B cell (primary cell): ENCODE measurements at regions not wholly inside any gene's neighbourhood (a gene's known extent, or its start where the extent isn't known, plus 50 kb on each side); places are given as distances from the start of the nearest gene placed in this dataset.

ENCODE experiments used
- ATAC-seq: fragments of 200-7000 bp; cut with Tn5 transposase; one replicate; pipeline ENCODE4 v1.10.0; 2021; ENCODE audit warnings: low read depth, mild to moderate bottlenecking, moderate number of reproducible peaks, moderate library complexity
- CTCF ChIA-PET: fragments of 350-600 bp; sonication (Branson Sonifier 250); formaldehyde crosslinking; loops from one replicate; lab custom pipeline; 2021; ENCODE audit warnings: antibody characterized with exemption, inconsistent platforms; lab: Charles Lee
- POLR2A ChIA-PET: fragments of 350-600 bp; sonication (Branson Sonifier 250); formaldehyde crosslinking; loops from one replicate; lab custom pipeline; 2021; ENCODE audit warnings: antibody characterized with exemption; lab: Charles Lee
- DNase-seq: peaks from one replicate; pipeline ENCODE4 v3.0.0; 2013
- H2AFZ ChIP-seq: 2 replicates; pipeline ENCODE4 v1.6.1; 2012; ENCODE audit warnings: mild to moderate bottlenecking, low read depth, low read length; ENCODE audit not compliant: insufficient read depth, poor library complexity, severe bottlenecking
- H3K27ac ChIP-seq, 2 donors: 1 replicate in 1 of 2; 2 replicates in 1 of 2; pipeline ENCODE4 v1.5.1; 2012 to 2013; ENCODE audit warnings: low read length in 2 of 2, mild to moderate bottlenecking in 2 of 2, moderate library complexity in 1 of 2
- H3K27me3 ChIP-seq, 4 experiments: fragments of 200-600 bp in 1 of 4; sonication (generic) in 1 of 4; replicated peaks in 1 of 4; 1 replicate in 2 of 4; 2 replicates in 2 of 4; pipeline versions ENCODE4 v1.6.1 to v1.7.0; 2013 to 2016; ENCODE audit warnings: low read length in 3 of 4, mild to moderate bottlenecking in 2 of 4, mixed read lengths in 1 of 4, moderate library complexity in 1 of 4; ENCODE audit not compliant: insufficient read depth in 4 of 4, control insufficient read depth in 3 of 4; ENCODE audit errors: control extremely low read depth in 1 of 4
- H3K36me3 ChIP-seq, 2 experiments: replicated peaks in 1 of 2; 1 replicate in 1 of 2; 2 replicates in 1 of 2; pipeline versions ENCODE4 v1.6.1 to v1.7.1; 2013; ENCODE audit warnings: low read length in 1 of 2; ENCODE audit not compliant: insufficient read depth in 2 of 2, control insufficient read depth in 1 of 2; ENCODE audit errors: control extremely low read depth in 1 of 2, extremely low read depth in 1 of 2
- H3K4me1 ChIP-seq, 2 donors: fragments of 200-600 bp in 1 of 2; sonication (generic) in 1 of 2; 1 replicate in 1 of 2; 2 replicates in 1 of 2; pipeline versions ENCODE4 v1.5.1 to v1.6.1; 2013 to 2017; ENCODE audit warnings: low read length in 2 of 2; ENCODE audit not compliant: control insufficient read depth in 2 of 2, insufficient read depth in 2 of 2
- H3K4me2 ChIP-seq: replicated peaks from 2 replicates; pipeline ENCODE3; 2012; ENCODE audit warnings: mild to moderate bottlenecking, low read depth, low read length; ENCODE audit not compliant: poor library complexity, severe bottlenecking
- H3K4me3 ChIP-seq, 5 experiments: fragments of 200-600 bp in 1 of 5; sonication (generic) in 1 of 5; 1 replicate in 3 of 5; 2 replicates in 2 of 5; pipeline versions ENCODE4 v1.5.1 to v1.7.0; 2011 to 2016; ENCODE audit warnings: low read length in 4 of 5, mild to moderate bottlenecking in 4 of 5, low read depth in 2 of 5, control low read depth in 1 of 5, moderate library complexity in 1 of 5; ENCODE audit not compliant: insufficient read depth in 1 of 5; ENCODE audit errors: control extremely low read depth in 1 of 5, extremely low read depth in 1 of 5
- H3K79me2 ChIP-seq: fragments of 200-600 bp; sonication (generic); one replicate; pipeline ENCODE4 v1.6.0; 2016; ENCODE audit warnings: low read length; ENCODE audit not compliant: control insufficient read depth, insufficient read depth
- H3K9ac ChIP-seq: fragments of 200-600 bp; sonication (generic); 2 replicates; pipeline ENCODE4 v1.6.1; 2017; ENCODE audit warnings: mild to moderate bottlenecking, low read length, moderate library complexity
- H3K9me3 ChIP-seq, 3 donors: one replicate each; pipeline versions ENCODE4 v1.6.1 to v1.7.1; 2013; ENCODE audit warnings: low read length in 2 of 3; ENCODE audit not compliant: control insufficient read depth in 2 of 3, insufficient read depth in 1 of 3; ENCODE audit errors: control extremely low read depth in 1 of 3
- H4K20me1 ChIP-seq: 2 replicates; pipeline ENCODE4 v1.6.0; 2012; ENCODE audit warnings: mild to moderate bottlenecking, low read length; ENCODE audit not compliant: insufficient read depth, control insufficient read depth, poor library complexity, severe bottlenecking
- H3K27ac Mint-ChIP-seq: one replicate; pipeline ENCODE4 v1.8.0; 2021; ENCODE audit warnings: mixed read lengths
- H3K27me3 Mint-ChIP-seq: one replicate; pipeline ENCODE4 v1.8.0; 2021; ENCODE audit warnings: mixed read lengths
- H3K4me1 Mint-ChIP-seq: one replicate; pipeline ENCODE4 v1.8.0; 2021; ENCODE audit warnings: mixed read lengths
- H3K4me3 Mint-ChIP-seq: one replicate; pipeline ENCODE4 v1.8.0; 2021; ENCODE audit warnings: mixed read lengths
- H3K9me3 Mint-ChIP-seq: one replicate; pipeline ENCODE4 v1.8.0; 2022; ENCODE audit warnings: mixed read lengths; ENCODE audit not compliant: insufficient read depth
- CTCF ChIP-seq: fragments of 200-600 bp; IDR thresholded peaks from one replicate; pipeline ENCODE4 v1.8.0; 2022; ENCODE audit warnings: antibody characterized with exemption, mild to moderate bottlenecking
- EZH2 ChIP-seq: IDR thresholded peaks from 2 replicates; pipeline ENCODE4 v1.6.1; 2012; ENCODE audit warnings: borderline replicate concordance, low read depth, mild to moderate bottlenecking, moderate library complexity, low read length; ENCODE audit not compliant: insufficient read depth, poor library complexity, severe bottlenecking
- WGBS: methylation state at CpG from one replicate; pipeline ENCODE4 v1.1.5; 2013; ENCODE audit warnings: missing lambda C conversion rate; ENCODE audit not compliant: insufficient coverage; 5-methylcytosine and 5-hydroxymethylcytosine counted together
- intact Hi-C: fragments of 100-400 bp; cut with micrococcal nuclease; formaldehyde crosslinking; loops from one replicate; pipeline ENCODE4 v1.10.0; 2022

- 41% methylated on average over 6 of the region's 10 CpGs for WGBS
- intact Hi-C loops, result loop anchor here (1.0 to 5.0 kb wide), 2 partner anchors 130 to 134 kb away; no protein-coding TSS in a partner anchor
- peaks cover 50% of the 10 kb centered on the region for H3K4me1 Mint-ChIP-seq
Measured at GRCh38 chr2:234292205-234292961, 204.5 kb downstream of the ARL4C start.

More at GRCh38 chr2:234292205-234292961, 204.5 kb downstream of the ARL4C start:
- ChIA-PET CTCF (interaction anchor here (0.8 to 3.9 kb wide), 10 partner anchors 12 to 204 kb away, joined by 3 to 19 read pairs (median 4); partner anchors contain the start of gene ARL4C), POLR2A (interaction anchor here (0.5 to 1.4 kb wide), 2 partner anchors 134 to 205 kb away, joined by 3 to 9 read pairs; partner anchors contain the start of gene ARL4C)
- H3K4me2 ChIP-seq, result peak overlapping the region; percentile 52
- no peaks in the 10 kb centered on the region for H3K79me2 ChIP-seq
- no peak overlapping the region for H3K9ac ChIP-seq
- no peak overlapping the region for H2AFZ ChIP-seq
- peak overlapping the region; percentile 20 to 49 for H3K27ac ChIP-seq
- Mint-ChIP-seq H3K27me3 (peaks cover 28% of the 10 kb centered on the region), H3K27ac (peak overlapping the region; percentile 62), H3K9me3 (peaks cover 5% of the 10 kb centered on the region), H3K4me3 (peak overlapping the region; percentile 18)
- TF ChIP-seq EZH2 (no peak), CTCF (no peak)
- peaks cover 41 to 47% of the 10 kb centered on the region in 2 donors for H3K4me1 ChIP-seq
- no peaks in the 10 kb centered on the region for H3K36me3 ChIP-seq
- H3K9me3 ChIP-seq, result peaks cover 0 to 47% (median 14%) of the 10 kb centered on the region in 3 donors
- no peaks in the 10 kb centered on the region for H4K20me1 ChIP-seq
- peak; percentile 63 for ATAC-seq
- peak; percentile 67 for DNase-seq
- no peak overlapping the region for H3K4me3 ChIP-seq
- peaks cover 0 to 57% (median 4%) of the 10 kb centered on the region in 4 experiments for H3K27me3 ChIP-seq
